GM12892 (cell line): ENCODE measurements at regions not wholly inside any gene's neighbourhood (a gene's known extent, or its start where the extent isn't known, plus 50 kb on each side); places are given as distances from the start of the nearest gene placed in this dataset.

ENCODE experiments used
- DNase-seq: peaks from one replicate; pipeline ENCODE4 v3.0.0; 2011; ENCODE audit not compliant: insufficient read length
- FAIRE-seq: peaks from 2 replicates; lab custom pipeline; 2011; peaks lifted over from hg19 to GRCh38; lab: Jason Lieb, UNC
- POLR2A ChIP-seq: IDR thresholded peaks from 2 replicates; pipeline ENCODE4 v1.6.1; 2011; ENCODE audit warnings: low read depth, low read length, control low read depth
- POLR2AphosphoS5 ChIP-seq: IDR thresholded peaks from 2 replicates; pipeline ENCODE4 v1.6.1; 2011; ENCODE audit warnings: low read depth, low read length, control low read depth
- TAF1 ChIP-seq: IDR thresholded peaks from 2 replicates; pipeline ENCODE4 v1.6.1; 2011; ENCODE audit warnings: low read depth, mild to moderate bottlenecking, control low read depth, low read length, borderline replicate concordance

- FAIRE-seq, result no peak
- TF ChIP-seq POLR2A, result no peak
- TF ChIP-seq TAF1, result no peak
- TF ChIP-seq POLR2AphosphoS5, result no peak
- DNase-seq, result no peak
Observed at GRCh38 chr4:187550256-187550950, 445.2 kb upstream of the ZFP42 start.

- DNase-seq (no peak), FAIRE-seq (no peak)
- TF ChIP-seq TAF1 (no peak), POLR2AphosphoS5 (no peak), POLR2A (no peak)
Observed at GRCh38 chr4:187552781-187553180, 442.8 kb upstream of the ZFP42 start.

GRCh38 chr4:187555174-187555573, 440.4 kb upstream of the ZFP42 start:
- DNase-seq (no peak), FAIRE-seq (no peak)
- TF ChIP-seq POLR2AphosphoS5, result no peak
- TF ChIP-seq POLR2A, result no peak
- TF ChIP-seq TAF1, result no peak

- no peak for FAIRE-seq
- no peak for TF ChIP-seq TAF1
- no peak for TF ChIP-seq POLR2A
- no peak for TF ChIP-seq POLR2AphosphoS5
Observed at GRCh38 chr4:187558391-187558790, 437.2 kb upstream of the ZFP42 start.

GRCh38 chr4:187562345-187562744, 433.2 kb upstream of the ZFP42 start:
- no peak for TF ChIP-seq POLR2A
- no peak for TF ChIP-seq POLR2AphosphoS5
- no peak for TF ChIP-seq TAF1
- FAIRE-seq, result no peak

More at GRCh38 chr4:187558391-187558790, 437.2 kb upstream of the ZFP42 start:
- no peak for DNase-seq

GRCh38 chr4:187565416-187565815, 430.2 kb upstream of the ZFP42 start:
- no peak for FAIRE-seq
- no peak for DNase-seq
- TF ChIP-seq POLR2A, result no peak
- no peak for TF ChIP-seq TAF1
- TF ChIP-seq POLR2AphosphoS5, result no peak

More at GRCh38 chr4:187562345-187562744, 433.2 kb upstream of the ZFP42 start:
- DNase-seq, result no peak

GRCh38 chr4:187569871-187570270, 425.7 kb upstream of the ZFP42 start:
- TF ChIP-seq POLR2A (no peak), POLR2AphosphoS5 (no peak), TAF1 (no peak)
- DNase-seq (no peak), FAIRE-seq (no peak)

- TF ChIP-seq TAF1, result no peak
- no peak for TF ChIP-seq POLR2AphosphoS5
- TF ChIP-seq POLR2A, result no peak
- no peak for FAIRE-seq
- DNase-seq, result no peak
Observed at GRCh38 chr4:187575706-187576105, 419.9 kb upstream of the ZFP42 start.

GRCh38 chr4:187576751-187577150, 418.8 kb upstream of the ZFP42 start:
- TF ChIP-seq POLR2AphosphoS5, result no peak
- no peak for TF ChIP-seq TAF1
- no peak for TF ChIP-seq POLR2A
- FAIRE-seq, result no peak
- DNase-seq, result no peak

- no peak for TF ChIP-seq POLR2A
- no peak for TF ChIP-seq POLR2AphosphoS5
- TF ChIP-seq TAF1, result no peak
- DNase-seq (no peak), FAIRE-seq (no peak)
Observed at GRCh38 chr4:187577941-187578480, 417.6 kb upstream of the ZFP42 start.

- TF ChIP-seq POLR2AphosphoS5 (no peak), POLR2A (no peak), TAF1 (no peak)
- FAIRE-seq (no peak), DNase-seq (no peak)
Observed at GRCh38 chr4:187586892-187587291, 408.7 kb upstream of the ZFP42 start.

GRCh38 chr4:187598196-187598595, 397.4 kb upstream of the ZFP42 start:
- DNase-seq (no peak), FAIRE-seq (no peak)
- TF ChIP-seq TAF1 (no peak), POLR2AphosphoS5 (no peak), POLR2A (no peak)
